ENCODE measurements at regions not wholly inside any gene's neighbourhood (a gene's known extent, or its start where the extent isn't known, plus 50 kb on each side); places are given as distances from the start of the nearest gene placed in this dataset.
"Not testable (repeated sequence)": the region's sequence is repeated elsewhere in the genome, so short reads cannot be mapped to it uniquely, and the experiment has no call there.

DNA sequence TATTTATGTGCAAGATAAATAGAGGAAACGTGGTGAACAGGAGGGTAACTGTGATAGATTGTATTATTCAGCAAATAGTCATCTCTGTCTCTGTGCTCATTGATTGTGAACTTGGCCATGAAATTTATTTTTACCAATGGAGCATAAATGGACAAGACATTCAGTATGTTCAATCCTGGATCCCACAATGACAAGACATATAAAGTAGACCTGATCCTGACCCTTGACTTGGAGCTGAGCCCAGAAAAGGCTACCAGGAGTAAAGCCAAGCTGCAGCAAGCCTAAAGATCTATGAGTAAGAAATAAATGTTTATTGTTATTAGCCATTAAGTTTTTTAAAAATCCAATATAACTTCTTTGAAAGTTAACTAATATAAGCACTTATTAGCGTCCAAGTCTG, 531.2 kb downstream of the PIK3C3 start:
- DNase-seq: no peak

GRCh38 chr18:42508683-42509296, 553.8 kb downstream of the PIK3C3 start:
- no peak for DNase-seq

GRCh38 chr18:42509750-42510415, 554.8 kb downstream of the PIK3C3 start:
- no peak for DNase-seq

GRCh38 chr18:42510540-42510939, 555.5 kb downstream of the PIK3C3 start:
- DNase-seq: no peak

GRCh38 chr18:42513441-42513840, 558.4 kb downstream of the PIK3C3 start:
- no peak for DNase-seq

DNA sequence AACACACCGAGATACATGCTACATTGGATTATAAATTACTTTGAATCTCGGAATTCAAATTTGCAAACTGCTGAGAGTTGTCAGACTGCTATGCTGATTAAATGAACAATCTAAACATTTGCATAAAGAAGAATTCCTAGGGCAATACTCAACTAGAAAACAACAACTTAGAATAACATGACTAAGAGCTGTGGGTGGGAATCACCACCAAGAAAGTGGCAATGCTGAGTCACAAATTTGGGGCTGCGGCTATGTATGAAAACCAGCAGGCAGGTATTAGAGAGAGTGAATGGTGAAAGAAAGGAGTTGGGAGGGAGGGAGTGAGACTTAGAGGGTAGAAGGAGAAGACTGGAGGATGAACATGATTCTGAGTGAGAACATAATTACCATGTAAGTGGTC, 559.5 kb downstream of the PIK3C3 start:
- no peak for DNase-seq

- DNase-seq: no peak
Observed at GRCh38 chr18:42517896-42518295, 562.9 kb downstream of the PIK3C3 start.

DNA sequence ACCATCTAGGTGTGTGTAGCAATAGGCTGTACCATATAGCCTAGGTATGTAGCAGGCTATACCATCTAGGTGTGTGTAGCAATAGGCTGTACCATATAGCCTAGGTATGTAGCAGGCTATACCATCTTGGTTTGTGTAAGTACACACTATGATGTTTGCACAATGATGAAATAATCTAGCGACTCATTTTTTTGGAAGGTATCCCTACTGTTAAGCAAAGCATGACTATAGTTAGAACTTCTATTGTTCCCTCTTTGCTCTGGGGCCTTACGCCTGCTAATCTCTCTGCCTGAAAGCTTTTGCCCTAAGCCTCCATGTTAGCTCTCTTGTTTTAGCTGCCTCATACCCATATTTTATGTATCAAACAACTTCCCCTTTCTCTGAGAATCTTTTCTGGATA, 563.3 kb downstream of the PIK3C3 start:
- DNase-seq: not testable (repeated sequence)

DNA sequence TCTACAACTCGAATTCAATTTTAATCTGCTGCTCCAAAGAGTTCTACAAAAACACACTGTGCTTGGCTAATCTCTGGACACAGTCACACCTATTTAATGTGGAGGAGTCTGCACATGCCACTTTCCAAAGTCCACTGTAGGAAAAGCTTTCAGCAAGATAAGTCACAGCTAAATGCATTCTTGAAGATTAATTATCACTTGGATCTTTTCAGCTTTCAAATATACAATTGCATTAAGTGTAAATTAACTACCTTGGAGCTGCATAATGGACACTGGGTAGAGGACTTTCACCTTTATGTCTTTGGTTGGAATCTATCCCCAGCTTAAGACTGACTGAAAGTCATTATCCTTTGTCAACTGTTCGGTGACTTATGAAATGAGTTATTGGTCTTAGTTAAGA, 565.1 kb downstream of the PIK3C3 start:
- no peak for DNase-seq

- DNase-seq: no peak
Observed at GRCh38 chr18:42525905-42526304, 570.9 kb downstream of the PIK3C3 start.

DNA sequence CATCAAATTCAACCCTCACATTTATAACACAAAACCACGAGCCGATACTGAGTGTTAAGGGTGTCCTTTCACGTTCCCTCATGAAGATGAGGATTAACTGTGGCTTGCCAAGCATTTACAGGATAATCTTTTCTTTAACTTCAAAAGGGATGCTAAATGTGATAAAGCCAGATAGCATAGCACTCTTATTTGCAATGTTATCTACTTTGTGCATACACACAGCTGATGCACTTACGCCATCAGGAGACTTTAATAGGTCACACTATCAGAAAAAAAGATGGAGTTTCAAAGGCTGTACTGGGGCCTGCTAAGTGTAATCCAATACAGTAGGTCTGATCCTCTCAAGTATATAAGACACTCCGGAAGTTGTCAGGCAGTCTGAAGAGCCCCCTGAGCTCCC, 572.7 kb downstream of the PIK3C3 start:
- no peak for DNase-seq

DNA sequence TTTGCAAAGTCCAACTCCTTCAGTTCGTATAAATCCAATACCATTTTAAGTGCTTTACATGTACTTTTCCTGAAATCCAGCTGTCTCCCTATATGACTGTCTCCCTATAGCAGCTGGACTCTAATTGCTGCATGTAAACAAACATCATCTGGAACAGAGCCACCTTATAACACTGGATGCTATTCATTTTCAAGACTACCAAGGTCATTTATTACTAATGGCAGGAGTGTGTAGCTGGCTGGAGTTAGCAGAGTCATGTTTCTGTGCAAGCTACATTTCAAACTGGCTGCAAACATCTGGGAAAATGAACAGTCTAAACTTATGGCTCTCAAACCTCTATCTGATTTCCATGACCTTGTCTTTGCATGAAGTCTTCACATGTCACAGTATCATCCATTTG, 575.2 kb downstream of the PIK3C3 start:
- no peak for DNase-seq

DNA sequence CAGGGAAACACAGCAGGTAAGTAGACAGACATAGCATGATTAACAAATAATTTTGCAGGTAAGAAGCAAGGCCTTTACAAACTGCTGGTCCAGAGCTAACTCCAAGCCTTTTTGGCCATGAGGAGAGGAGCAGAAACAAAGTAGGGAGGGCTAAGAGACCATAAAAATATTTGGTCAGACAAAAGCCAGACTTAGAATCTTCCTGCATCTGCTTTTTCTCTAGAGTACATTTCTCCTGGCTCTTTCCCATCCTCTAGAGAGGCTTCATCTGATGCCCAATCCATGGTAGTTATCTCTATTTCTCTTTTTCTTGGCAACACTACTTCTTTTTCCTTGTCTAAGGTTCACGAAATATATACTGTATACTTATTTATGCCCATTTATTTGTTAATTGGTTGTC, 577.1 kb downstream of the PIK3C3 start:
- no peak for DNase-seq

DNA sequence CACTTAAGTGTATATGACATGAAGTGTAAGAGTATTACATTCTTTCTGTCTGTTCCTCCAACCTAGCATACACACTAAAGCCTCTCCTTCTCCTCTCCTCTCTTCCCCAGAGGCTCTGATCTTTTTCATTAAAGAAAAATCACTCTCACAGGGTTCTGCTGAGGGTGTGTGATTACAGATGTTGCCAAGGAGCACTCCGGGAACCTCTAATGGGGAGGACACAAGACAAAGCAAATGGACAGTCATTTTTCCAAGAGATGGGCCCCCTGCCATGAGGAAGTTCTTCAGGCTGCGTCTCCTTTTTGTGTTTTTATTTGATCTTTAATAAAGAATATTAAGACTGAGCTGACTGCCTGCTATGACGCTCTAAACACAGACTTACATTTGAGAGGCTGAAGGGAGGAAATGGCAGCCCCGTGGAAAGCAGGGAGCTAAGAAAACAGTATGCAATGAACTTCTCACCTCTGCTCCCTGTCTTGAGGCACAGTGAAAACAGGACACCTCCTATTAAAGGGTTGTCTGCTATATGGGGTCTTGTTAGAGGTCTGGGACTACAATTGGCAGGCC, 578.1 kb downstream of the PIK3C3 start:
- no peak for DNase-seq

DNA sequence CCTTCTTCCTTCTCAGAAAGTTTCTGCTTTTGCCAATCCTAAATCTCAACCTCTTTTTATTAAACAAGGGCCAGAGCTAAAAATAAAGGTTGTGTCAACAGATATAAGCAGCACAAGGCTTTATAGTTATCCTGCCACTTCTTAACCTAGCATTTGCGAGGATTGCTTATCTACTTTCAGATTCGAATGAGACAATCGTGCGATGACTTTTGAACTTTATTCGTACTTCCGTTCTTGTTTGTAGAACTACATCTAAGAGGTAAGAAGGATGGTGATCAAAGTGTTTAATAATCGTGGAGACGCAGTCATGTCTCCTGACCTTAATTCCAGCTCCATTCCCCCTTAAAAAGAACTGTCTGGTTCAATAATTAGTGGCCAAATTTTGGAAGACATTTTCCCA, 578.6 kb downstream of the PIK3C3 start:
- DNase-seq: no peak

DNA sequence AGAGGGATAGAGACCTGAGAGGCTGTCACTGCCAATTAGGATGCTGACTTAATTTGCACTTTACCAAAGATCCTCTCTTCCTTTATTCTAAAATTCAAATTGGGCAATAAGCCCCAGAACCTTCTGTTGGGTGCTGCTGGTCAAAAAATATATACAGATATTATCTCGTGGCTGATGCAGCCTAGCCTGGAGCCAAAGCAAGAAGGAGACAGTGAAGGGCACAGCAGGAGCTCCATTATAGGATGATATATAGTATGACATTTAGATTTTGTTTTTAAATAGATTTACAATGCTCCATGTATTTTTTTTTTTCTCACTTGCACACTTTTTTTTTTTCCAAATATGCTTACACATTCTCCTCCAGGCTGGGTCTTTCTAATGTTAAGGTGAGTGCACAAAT, 579.3 kb downstream of the PIK3C3 start:
- DNase-seq: no peak

GRCh38 chr18:42536442-42536841, 579.0 kb downstream of the RIT2 start:
- DNase-seq: no peak

- no peak for DNase-seq
Observed at GRCh38 chr18:42537291-42537690, 578.2 kb downstream of the RIT2 start.

DNA sequence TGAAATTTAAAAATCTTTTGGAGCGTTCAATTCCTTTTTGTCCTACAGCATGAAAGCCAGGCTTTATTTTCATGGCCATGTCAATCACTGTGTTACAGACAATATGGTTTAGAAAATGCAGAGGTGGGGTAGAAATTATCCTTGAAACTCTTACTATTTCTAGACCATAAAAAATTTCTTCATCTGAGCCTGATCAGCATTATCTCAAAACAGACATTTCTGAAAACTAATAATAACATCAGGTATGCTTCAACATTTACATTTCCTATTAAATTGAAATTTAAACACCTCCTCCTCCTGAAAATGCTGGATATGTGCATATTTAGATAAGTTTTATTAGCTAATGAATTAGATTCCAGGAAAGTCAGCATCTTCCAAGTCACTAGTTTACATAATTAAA, 570.6 kb downstream of the RIT2 start:
- no peak for DNase-seq

- no peak for DNase-seq
Observed at GRCh38 chr18:42545825-42546224, 569.7 kb downstream of the RIT2 start.

DNA sequence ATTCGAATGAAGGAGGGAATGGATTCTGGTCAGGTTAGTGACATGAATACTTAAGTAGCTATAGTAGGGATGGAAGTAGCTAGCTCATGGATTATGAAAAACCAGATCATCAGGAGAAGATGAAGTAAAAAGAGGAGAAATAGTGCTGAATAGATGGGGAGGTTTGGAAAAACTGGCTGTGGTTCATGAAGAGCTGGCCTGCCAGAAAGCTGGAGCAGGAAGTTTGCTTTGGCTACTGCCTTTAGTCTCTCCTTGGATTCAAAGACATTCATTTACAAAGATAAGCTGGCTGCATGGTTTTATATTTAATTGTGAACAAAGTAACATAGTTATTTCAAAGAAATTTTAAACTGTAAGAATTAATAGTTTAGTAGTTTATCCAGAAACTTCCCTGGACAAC, 567.0 kb downstream of the RIT2 start:
- no peak for DNase-seq

DNA sequence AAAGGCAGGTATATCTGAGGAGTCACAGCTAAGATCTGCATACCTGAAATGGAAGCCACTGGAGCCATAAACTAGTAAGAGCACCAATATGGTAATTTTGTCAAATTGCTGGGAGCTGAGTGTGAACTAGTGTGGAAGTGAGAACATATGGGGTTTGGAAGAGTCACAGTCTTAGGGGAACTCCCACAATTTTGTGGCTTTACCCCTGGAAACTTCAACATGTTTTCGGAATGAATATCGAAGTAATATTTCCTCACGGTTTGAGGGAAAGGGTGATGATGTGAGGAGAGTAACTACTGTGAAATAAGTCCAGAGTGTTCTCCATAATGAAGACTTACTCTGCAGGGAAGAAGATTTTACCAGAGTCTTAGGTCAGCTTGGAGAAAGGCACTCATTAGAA, 565.9 kb downstream of the RIT2 start:
- DNase-seq: no peak

DNA sequence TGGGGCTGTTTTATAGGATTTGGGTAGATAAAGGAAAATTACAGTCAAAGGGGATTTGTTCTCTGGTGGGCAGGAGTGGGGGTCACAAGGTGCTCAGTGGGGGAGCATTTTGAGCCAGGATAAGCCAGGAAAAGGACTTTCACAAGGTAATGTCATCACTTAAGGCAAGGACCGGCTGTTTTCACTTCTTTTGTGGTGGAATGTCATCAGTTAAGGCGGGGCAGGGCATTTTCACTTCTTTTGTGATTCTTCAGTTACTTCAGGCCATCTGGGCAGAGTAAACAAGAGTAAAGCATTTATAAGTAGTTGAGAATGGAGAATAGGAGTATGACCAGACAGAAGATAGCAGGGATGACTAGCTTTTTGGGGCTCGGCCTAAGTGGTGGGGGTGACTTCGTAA, 562.9 kb downstream of the RIT2 start:
- not testable (repeated sequence) for DNase-seq

GRCh38 chr18:42559069-42559690, 556.3 kb downstream of the RIT2 start:
- no peak for DNase-seq
